HG03378 (cell line): ENCODE measurements at regions not wholly inside any gene's neighbourhood (a gene's known extent, or its start where the extent isn't known, plus 50 kb on each side); places are given as distances from the start of the nearest gene placed in this dataset.

Experiments
- ATAC-seq: cut with Tn5 transposase; IDR thresholded peaks from one replicate; pipeline ENCODE4 v1.9.1; 2021; ENCODE audit warnings: mild to moderate bottlenecking, moderate library complexity; ENCODE audit not compliant: unreplicated experiment

- no peak for ATAC-seq
Observed at GRCh38 chr16:22757202-22757601, 56.8 kb upstream of the HS3ST2 start.

- no peak for ATAC-seq
Observed at GRCh38 chr16:22762486-22762885, 51.5 kb upstream of the HS3ST2 start.

GRCh38 chr16:22763437-22764080 is 50.4 kb upstream of the HS3ST2 start:
- ATAC-seq, result no peak
